Right kidney (tissue), 1 donor: ENCODE measurements at regions not wholly inside any gene's neighbourhood (a gene's known extent, or its start where the extent isn't known, plus 50 kb on each side); places are given as distances from the start of the nearest gene placed in this dataset.
"Not testable (repeated sequence)": the region's sequence is repeated elsewhere in the genome, so short reads cannot be mapped to it uniquely, and the experiment has no call there.

Experiments
- DNase-seq: peaks from one replicate; pipeline ENCODE4 v3.0.0-alpha.2; 2016

DNA sequence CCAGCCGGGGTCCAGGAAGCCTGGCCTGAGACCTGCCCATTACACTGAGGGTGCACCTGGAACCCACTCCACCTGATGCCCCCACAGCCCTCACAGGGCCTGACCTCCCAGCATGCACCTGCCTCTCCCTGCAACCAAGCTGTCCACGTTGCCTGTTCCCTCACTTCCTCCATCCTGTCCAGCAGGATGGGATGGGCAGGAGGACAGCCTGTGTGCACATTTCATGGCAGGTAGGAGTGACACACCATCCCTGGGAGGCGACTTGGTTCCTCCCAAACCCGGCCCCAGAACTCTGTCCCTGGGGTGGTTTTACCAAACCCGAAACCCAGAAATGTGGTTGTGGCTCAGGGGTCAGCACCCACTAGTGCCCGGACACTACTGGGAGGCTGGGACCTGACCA, 203.8 kb upstream of the ZNF519 start:
- not testable (repeated sequence) for DNase-seq

DNA sequence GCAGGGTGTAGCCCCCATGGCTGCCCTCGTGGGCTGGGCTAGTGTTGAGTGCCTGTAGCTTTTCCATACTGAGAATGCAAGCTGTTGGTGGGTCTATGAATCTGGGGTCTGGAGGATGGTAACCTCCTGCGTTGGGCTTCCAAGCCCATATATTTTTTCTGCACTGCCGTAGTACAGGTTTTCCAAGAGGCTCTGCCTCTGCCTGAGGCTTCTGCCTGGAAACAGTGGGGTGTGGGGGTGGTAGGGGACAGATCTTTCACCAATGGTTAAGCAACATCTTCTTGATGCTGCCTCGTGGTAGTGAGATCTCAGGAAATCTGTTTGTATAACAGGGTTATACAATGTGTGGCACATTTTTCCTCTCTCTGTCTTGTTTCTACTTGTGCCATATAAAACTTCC, 189.0 kb upstream of the ZNF519 start:
- DNase-seq: not testable (repeated sequence)

DNA sequence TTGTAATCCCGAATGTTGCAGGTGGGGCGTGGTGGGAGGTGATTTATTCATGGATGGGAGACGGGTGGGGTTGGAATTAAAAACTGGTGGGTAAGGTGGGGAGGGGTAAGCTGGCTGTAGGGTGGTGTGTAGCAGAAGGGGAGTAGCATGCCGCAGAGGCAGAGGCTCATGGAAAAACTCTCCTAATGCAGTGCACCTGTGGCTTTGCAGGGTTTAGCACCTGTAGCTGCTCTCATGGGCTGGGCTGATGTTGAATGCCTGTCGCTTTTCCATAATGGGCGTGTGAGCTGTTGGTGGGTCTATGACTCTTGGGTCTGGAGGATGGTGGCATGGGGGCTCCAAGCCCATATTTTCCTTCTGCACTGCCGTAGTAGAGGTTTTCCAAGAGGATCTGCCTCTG, 169.0 kb upstream of the ZNF519 start:
- DNase-seq: not testable (repeated sequence)

DNA sequence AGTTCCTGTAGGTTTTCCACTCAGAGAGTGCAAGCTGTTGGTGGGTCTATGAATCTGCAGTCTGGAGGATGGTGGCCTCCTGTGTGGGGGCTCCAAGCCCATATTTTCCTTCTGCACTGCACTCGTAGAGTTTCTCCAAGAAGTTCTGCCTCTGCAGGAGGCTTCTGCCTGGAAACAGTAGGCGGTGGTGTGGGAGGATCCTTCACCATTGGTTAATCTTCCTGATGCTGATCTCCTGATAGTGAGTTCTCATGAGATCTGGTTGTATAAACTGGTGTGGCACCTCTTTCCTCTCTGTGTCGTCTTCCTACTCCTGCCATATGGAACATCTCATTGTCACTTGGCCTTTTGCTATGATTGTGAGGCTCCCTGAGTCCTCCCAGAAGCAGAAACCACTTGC, 162.8 kb upstream of the ZNF519 start:
- not testable (repeated sequence) for DNase-seq

DNA sequence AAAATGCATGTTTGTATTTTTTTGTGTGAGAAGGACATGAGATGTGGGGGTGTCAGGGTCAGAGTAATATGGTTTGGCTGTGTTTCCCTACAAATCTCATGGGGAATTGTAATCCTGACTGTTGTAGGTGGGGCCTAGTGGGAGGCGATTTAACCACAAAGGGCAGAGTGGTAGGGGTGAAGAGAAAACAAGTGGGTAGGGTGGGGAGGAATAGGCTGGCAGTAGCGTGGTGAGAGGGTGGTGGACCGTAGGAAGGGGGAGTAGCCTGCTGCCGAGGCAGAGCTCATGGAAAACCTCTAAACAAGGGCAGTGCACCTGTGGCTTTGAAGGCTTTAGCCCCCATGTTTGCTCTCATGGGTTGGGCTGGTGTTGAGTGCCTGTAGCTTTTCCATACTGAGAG, 152.8 kb upstream of the ZNF519 start:
- no peak for DNase-seq

DNA sequence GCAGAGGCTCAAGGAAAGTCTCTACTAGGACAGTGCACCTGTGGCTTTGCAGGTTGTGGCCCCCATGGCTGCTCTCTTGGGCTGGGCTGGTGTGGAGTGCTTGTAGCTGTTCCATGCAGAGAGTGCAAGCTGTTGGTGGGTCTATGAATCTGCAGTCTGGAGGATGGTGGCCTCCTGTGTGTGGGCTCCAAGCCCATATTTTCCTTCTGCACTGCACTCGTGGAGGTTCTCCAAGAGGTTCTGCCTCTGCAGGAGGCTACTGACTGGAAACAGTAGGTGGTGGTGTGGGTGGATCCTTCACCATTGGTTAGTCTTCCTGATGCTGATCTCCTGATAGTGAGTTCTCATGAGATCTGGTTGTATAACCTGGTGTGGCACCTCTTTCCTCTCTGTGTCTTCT, 143.2 kb upstream of the ZNF519 start:
- DNase-seq: not testable (repeated sequence)

DNA sequence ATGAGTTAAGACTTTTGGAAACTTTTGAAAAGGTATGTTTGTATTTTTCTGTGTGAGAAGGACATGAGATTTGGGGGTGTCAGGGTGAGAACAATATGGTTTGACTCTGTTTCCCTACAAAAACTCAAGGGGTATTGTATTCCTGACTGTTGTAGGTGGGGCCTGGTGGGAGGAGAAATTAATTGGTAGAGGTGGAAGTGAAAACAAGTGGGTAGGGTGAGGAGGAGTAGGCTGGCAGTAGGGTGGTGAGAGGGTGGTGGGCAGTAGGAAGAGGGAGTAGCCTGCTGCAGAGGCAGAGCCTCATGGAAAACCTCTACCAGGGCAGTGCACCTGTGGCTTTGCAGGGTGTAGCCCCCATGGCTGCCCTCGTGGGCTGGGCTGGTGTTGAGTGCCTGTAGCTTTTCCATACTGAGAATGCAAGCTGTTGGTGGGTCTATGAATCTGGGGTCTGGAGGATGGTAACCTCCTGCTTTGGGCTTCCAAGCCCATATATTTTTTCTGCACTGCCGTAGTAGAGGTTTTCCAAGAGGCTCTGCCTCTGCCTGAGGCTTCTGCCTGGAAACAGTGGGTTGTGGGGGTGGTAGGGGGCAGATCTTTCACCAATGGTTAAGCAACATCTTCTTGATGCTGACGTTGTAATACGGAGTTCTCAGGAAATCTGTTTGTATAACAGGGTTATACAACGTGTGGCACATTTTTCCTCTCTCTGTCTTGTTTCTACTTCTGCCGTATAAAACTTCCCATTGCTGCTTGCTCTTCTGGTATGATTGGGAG, 133.6 kb upstream of the ZNF519 start:
- not testable (repeated sequence) for DNase-seq

DNA sequence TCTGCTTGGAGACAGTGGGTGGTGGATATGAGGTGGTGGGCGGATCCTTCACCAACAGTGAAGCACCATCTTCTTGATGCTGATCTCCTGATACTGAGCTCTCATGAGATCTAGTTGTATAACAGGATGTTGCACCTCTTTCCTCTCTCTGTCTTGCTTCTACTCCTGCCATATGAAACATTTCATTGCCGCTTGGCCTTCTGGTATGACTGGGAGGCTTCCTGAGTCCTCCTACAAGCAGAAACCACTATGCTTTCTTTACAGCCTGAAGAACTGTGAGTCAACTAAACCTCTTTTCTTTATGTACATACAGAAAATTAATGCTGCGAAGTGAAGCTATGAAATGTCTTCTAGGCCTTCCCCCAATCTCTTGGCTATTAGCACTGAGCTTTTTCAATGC, 130.6 kb upstream of the ZNF519 start:
- not testable (repeated sequence) for DNase-seq

DNA sequence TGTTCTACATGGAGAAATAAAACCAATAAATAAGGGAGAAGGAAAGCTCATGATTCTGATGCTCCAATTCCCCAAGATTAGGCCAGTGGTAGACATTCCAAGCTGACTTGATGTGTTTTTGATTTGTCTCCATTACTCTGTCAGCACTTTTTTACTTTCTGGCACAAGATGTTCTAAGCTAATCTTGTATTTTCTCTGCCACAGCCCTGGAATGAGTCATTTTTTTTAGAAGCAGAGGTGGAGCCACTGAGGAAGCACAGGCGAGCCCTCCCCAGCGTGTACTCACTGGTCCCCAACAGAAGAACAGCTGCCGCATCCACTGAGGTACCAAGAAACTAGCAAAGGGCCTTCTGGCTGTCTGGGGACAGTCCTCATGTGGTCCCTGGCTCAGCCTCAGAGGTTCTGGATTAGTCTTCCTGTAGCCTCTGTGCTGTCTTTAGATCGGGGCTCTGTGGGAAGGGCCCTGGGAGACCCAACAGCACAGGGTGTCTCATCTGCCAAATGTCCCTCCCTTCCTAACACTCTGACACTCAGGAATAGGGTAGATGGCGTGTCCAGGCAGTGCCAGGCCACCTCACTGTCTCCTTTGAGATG, 117.9 kb upstream of the ZNF519 start:
- not testable (repeated sequence) for DNase-seq

DNA sequence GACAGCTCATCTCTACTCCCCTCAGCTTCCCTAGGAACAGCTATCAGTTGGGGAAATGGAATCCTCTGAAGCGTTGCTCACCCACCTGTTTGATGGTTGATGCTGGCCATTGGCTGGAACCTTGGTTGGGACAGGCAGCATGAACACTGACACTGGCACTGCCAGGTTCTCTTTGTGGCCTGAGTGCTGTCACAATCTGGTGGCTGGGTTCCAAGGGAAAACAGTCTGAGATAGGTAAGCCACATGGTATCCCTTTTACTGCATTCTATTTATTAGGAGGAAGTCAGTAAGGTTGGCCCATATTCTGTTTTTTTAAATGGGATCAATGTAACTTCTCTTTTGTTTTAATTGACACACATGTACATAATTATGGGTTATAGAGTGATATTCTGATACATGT, 107.0 kb upstream of the ZNF519 start:
- not testable (repeated sequence) for DNase-seq

DNA sequence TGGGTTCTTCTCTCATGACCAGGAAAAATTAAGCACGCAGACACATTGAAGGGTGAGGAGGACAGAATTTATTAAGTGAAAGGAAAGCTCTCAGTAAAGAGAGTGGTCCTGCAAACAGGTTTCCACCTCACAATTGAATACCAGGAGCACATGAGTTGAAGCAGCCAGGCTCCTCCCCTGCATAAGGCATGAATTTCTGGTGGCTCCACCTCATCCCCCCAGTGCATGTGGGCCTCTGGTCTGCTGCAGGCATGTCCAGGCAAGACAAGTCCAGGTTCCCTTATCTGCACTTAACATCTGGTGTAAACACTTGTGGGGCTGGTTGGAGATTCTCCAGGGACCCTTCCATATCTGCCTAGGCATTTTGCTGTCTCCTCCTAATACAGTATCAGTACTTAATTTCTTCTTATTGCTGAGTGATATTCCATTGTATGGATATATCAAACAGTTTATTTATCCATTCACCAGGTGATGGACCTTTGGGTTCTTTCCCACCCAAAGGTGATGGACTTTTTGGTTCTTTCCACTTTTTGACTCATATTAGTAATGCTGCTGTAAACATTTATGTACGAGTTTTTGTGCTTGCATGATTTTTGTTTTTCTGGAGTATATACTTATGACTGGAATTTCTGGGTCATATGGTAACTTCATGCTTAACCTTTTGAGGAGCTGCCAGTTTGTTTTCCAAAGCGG, 104.3 kb upstream of the ZNF519 start:
- not testable (repeated sequence) for DNase-seq

DNA sequence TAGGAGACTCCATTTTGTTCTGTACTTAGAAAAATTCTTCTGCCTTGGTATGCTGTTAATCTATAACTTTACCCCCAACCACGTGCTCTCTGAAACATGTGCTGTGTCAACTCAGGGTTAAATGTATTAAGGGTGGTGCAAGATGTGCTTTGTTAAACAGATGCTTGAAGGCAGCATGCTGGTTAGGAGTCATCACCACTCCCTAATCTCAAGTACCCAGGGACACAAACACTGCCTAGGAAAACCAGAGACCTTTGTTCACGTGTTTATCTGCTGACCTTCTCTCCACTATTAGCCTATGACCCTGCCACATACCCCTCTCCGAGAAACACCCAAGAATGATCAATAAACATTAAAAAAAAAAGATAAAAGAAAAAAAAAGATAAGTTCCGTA, 93.0 kb upstream of the ZNF519 start:
- DNase-seq: not testable (repeated sequence)

DNA sequence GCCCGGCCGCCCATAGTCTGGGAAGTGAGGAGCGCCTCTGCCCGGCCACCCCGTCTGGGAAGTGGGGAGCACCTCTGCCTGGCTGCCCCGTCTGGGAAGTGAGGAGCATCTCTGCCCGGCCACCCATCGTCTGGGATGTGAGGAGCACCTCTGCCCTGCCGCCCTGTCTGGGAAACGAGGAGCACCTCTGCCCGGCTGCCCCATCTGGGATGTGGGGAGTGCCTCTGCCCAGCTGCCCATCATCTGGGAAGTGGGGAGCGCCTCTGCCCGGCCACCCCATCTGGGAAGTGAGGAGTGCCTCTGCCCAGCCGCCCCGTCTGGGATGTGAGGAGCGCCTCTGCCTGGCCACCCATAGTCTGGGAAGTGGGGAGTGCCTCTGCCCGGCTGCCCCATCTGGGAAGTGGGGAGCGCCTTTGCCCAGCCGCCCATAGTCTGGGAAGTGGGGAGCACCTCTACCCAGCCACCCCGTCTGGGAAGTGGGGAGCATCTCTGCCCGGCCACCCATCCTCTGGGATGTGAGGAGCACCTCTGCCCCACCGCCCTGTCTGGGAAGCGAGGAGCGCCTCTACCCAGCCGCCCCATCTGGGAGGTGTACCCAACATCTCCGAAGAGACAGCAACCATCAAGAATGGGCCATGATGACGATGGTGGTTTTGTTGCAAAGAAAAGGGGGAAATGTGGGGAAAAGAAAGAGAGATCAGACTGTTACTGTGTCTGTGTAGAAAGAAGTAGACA, 92.5 kb upstream of the ZNF519 start:
- DNase-seq: not testable (repeated sequence)

DNA sequence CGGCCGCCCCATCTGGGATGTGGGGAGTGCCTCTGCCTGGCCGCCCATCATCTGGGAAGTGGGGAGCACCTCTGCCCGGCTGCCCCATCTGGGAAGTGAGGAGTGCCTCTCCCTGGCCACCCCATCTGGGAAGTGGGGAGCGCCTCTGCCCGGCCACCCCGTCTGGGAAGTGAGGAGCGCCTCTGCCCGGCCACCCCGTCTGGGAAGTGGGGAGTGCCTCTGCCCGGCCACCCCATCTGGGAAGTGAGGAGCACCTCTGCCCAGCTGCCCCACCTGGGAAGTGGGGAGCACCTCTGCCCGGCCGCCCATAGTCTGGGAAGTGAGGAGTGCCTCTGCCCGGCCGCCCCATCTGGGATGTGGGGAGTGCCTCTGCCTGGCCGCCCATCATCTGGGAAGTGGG, 91.7 kb upstream of the ZNF519 start:
- DNase-seq: not testable (repeated sequence)

DNA sequence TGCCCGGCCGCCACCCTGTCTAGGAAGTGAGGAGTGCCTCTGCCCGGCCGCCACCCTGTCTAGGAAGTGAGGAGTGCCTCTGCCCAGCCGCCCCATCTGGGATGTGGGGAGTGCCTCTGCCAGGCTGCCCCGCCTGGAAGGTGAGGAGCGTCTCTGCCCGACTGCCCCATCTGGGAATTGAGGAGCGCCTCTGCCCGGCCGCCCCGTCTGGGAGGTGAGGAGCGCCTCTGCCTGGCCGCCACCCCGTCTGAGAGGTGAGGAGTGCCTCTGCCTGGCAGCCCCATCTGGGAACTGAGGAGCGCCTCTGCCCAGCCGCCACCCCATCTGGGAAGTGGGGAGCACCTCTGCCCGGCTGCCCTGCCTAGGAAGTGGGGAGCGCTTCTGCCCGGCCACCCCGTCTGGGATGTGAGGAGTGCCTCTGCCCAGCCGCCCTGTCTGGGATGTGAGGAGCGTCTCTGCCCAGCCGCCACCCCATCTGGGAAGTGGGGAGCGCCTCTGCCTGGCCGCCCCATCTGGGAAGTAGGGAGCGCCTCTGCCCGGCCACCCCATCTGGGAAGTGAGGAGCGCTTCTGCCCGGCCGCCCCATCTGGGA, 91.1 kb upstream of the ZNF519 start:
- not testable (repeated sequence) for DNase-seq

DNA sequence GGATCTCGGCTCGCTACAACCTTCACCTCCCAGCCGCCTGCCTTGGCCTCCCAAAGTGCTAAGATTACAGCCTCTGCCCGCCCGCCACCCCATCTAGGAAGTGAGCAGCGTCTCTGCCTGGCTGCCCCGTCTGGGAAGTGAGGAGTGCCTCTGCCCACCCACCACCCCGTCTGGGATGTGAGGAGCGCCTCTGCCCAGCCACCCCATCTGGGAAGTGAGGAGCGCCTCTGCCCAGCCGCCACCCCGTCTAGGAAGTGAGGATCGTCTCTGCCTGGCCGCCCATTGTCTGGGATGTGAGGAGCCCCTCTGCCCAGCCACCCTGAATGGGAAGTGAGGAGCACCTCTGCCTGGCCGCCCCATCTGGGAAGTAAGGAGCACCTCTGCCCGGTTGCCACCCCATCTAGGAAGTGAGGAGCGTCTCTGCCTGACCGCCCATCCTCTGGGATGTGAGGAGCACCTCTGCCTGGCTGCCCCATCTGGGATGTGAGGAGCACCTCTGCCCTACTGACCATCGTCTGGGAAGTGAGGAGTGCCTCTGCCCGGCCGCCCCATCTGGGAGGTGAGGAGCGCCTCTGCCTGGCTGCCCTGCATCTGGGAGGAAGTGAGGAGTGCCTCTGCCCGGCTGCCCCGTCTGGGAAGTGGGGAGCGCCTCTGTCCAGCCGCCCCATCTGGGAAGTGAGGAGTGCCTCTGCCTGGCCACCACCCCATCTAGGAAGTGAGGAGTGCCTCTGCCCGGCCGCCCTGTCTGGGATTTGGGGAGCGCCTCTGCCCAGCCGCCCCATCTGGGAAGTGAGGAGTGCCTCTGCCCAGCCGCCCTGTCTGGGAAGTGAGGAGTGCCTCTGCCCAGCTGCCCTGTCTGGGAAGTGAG, 90.4 kb upstream of the ZNF519 start:
- DNase-seq: not testable (repeated sequence)

DNA sequence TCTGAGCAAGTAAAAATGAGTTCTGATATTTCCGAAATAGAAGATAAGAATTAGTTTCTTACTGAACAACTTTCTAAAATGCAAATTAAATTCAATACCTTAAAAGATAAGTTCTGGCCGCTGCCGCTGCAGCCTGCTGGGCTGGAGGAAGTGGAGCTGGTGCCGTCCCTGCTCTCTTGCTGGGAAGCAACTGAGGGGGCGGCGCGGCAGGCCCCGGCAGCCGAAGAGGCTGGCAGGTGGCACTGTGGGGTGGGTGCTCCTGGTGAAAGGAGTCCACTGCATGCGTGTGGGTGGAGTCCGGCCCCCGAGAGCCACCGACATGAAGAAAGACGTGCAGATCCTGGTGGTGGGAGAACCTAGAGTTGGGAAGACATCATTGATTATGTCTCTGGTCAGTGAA, 89.5 kb upstream of the ZNF519 start:
- no peak for DNase-seq

DNA sequence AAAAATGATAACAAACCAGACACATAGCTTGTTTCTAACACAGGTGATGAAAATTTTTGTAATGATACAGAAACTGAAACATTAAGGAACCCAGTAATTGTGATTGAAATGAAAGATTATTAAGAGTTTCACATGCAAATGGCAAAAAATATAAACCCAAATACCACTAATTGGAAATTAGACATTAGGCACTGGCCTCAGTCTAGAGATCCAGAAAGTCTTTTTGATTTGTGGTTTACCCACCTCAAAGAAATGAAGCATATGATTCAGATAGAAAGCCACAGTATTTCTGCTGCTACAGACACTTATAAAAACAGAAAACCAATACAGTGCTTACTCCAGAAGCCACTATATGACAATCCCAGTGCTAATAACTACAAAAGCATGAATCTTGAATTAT, 83.7 kb upstream of the ZNF519 start:
- not testable (repeated sequence) for DNase-seq

DNA sequence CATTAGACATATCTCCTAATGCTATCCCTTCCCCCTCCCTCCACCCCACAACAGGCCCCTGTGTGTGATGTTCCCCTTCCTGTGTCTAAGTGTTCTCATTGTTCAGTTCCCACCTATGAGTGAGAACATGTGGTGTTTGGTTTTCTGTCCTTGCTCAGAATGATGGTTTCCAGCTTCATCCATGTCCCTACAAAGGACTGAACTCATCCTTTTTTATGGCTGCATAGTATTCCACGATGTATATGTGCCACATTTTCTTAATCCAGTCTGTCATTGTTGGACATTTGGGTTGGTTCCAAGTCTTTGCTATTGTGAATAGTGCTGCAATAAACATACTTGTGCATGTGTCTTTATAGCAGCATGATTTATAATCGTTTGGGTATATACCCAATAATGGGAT, 71.2 kb upstream of the ZNF519 start:
- DNase-seq: not testable (repeated sequence)

DNA sequence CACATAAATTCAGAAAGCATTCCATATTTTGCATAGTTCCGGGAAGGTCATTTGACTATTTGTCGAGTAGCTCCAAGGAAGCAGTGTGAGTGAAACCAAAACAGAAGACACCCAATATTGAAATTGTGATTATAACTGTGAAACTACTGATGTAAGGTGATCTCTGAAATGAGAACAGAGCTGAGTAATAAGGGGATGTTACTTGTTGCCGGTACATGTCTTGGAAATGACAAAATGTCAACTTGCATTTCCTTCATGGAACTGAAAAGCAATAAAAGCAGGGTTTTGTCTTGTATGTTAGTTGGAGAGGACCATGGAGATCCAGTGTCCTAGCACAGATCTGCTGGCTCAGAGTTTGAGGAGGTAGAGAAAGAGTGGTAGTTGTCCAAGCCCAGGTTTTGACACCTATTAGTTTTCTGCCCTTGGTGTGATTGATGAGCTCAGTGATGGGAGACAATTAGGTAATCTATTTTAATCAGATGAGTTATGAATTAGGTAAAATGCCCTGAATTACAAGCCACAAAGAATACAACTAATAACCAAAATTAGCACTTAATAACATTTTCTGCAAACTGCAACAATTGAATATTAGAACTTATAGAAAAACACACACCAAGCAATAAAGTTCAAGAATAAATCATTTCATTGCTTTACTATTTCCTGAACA, 58.7 kb upstream of the ZNF519 start:
- DNase-seq: not testable (repeated sequence)

DNA sequence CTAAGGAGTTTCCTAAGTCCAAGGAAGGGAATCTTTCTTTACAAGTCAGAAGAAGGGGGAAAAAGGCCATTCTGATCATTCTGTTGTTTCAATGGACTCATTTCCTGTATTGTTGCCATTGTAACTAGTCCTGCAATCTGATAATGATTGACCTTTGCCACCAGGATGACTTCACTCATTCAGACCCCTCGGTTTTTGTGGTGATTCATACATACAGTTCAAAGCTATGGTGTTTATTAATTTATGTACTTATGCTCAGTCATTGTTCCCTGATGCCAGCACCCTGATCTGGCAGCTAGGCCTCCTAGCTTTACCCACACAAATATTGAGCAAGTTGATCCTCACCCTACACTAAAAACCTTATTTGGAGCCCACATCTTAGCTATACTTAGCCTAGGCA, 57.6 kb upstream of the ZNF519 start:
- no peak for DNase-seq
